GM19397 (cell line): ENCODE measurements at regions not wholly inside any gene's neighbourhood (a gene's known extent, or its start where the extent isn't known, plus 50 kb on each side); places are given as distances from the start of the nearest gene placed in this dataset.
"Not testable (repeated sequence)": the region's sequence is repeated elsewhere in the genome, so short reads cannot be mapped to it uniquely, and the experiment has no call there.

ENCODE experiments used
- ATAC-seq: cut with Tn5 transposase; IDR thresholded peaks from one replicate; pipeline ENCODE4 v1.9.1; 2021; ENCODE audit warnings: mild to moderate bottlenecking, moderate library complexity; ENCODE audit not compliant: unreplicated experiment

GRCh38 chr12:82300611-82301010 lies 57.6 kb downstream of the CCDC59 start:
- no peak for ATAC-seq

- ATAC-seq = no peak
Observed at GRCh38 chr12:82299319-82300025, 58.7 kb downstream of the CCDC59 start.

GRCh38 chr12:82290415-82290814 lies 67.8 kb downstream of the CCDC59 start:
- ATAC-seq = no peak

- not testable (repeated sequence) for ATAC-seq
Observed at GRCh38 chr12:82281335-82281734, 76.9 kb downstream of the CCDC59 start.

GRCh38 chr12:82279536-82280058 lies 78.6 kb downstream of the CCDC59 start:
- no peak for ATAC-seq

GRCh38 chr12:82277582-82277981 lies 80.6 kb downstream of the CCDC59 start:
- no peak for ATAC-seq

- ATAC-seq = no peak
Observed at GRCh38 chr12:82242729-82243128, 115.5 kb downstream of the CCDC59 start.

GRCh38 chr12:82225871-82226270 lies 132.3 kb downstream of the CCDC59 start:
- ATAC-seq = no peak

GRCh38 chr12:82223426-82223825 lies 134.8 kb downstream of the CCDC59 start:
- ATAC-seq = no peak

GRCh38 chr12:82216475-82216874 lies 141.7 kb downstream of the CCDC59 start:
- ATAC-seq = no peak

GRCh38 chr12:82213761-82214160 lies 144.4 kb downstream of the CCDC59 start:
- ATAC-seq = no peak

- no peak for ATAC-seq
Observed at GRCh38 chr12:82210882-82211281, 147.3 kb downstream of the CCDC59 start.

GRCh38 chr12:82209533-82209932 lies 148.7 kb downstream of the CCDC59 start:
- no peak for ATAC-seq

- no peak for ATAC-seq
Observed at GRCh38 chr12:82207556-82207955, 150.6 kb downstream of the CCDC59 start.

- ATAC-seq = no peak
Observed at GRCh38 chr12:82203086-82203485, 155.1 kb downstream of the CCDC59 start.

- ATAC-seq = no peak
Observed at GRCh38 chr12:82187595-82187994, 170.6 kb downstream of the CCDC59 start.

- ATAC-seq = no peak
Observed at GRCh38 chr12:82187011-82187410, 171.2 kb downstream of the CCDC59 start.

- ATAC-seq = no peak
Observed at GRCh38 chr12:82186282-82186681, 171.9 kb downstream of the CCDC59 start.

- ATAC-seq = no peak
Observed at GRCh38 chr12:82184844-82185243, 173.3 kb downstream of the CCDC59 start.

GRCh38 chr12:82182601-82183190 lies 175.5 kb downstream of the CCDC59 start:
- ATAC-seq = no peak

- no peak for ATAC-seq
Observed at GRCh38 chr12:82176761-82177490, 181.3 kb downstream of the CCDC59 start.

GRCh38 chr12:82176026-82176425 lies 182.2 kb downstream of the CCDC59 start:
- ATAC-seq = no peak
